ENCODE measurements at regions not wholly inside any gene's neighbourhood (a gene's known extent, or its start where the extent isn't known, plus 50 kb on each side); places are given as distances from the start of the nearest gene placed in this dataset.

DNA sequence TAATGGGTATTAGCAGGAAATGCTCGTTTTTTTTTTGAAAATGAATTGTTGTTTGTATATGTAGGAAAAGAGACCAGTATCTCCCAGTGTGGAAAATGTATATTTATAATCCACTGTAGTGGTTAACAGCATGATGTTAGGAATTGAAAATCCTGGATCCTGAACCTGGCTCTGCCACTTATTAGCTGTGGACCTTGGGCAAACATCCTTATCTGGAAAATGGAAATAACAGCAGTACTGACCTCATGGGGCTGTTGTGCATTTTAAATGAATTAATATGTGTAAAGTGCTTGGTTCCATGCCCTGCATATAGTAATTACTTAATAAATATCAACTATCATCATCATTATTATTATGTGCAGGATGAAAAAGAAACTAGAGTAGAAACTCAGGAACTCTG is 251.3 kb downstream of the CDCA7 start:
- TF ChIP-seq, protein P1, sequence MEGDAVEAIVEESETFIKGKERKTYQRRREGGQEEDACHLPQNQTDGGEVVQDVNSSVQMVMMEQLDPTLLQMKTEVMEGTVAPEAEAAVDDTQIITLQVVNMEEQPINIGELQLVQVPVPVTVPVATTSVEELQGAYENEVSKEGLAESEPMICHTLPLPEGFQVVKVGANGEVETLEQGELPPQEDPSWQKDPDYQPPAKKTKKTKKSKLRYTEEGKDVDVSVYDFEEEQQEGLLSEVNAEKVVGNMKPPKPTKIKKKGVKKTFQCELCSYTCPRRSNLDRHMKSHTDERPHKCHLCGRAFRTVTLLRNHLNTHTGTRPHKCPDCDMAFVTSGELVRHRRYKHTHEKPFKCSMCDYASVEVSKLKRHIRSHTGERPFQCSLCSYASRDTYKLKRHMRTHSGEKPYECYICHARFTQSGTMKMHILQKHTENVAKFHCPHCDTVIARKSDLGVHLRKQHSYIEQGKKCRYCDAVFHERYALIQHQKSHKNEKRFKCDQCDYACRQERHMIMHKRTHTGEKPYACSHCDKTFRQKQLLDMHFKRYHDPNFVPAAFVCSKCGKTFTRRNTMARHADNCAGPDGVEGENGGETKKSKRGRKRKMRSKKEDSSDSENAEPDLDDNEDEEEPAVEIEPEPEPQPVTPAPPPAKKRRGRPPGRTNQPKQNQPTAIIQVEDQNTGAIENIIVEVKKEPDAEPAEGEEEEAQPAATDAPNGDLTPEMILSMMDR (IDR thresholded peaks at IDR 0.05), result no peak
- no peaks in the 10 kb centered on the region for H3K9me3 Mint-ChIP-seq
- no peak overlapping the region for H3K4me3 Mint-ChIP-seq
- DNase-seq, result no peak
- peaks cover 6% of the 10 kb centered on the region for H3K27me3 Mint-ChIP-seq (ENCODE audit: insufficient read depth)
- no peak overlapping the region for H3K27ac Mint-ChIP-seq
- H3K4me1 Mint-ChIP-seq (ENCODE audit: low read depth), result no peaks in the 10 kb centered on the region
- no peaks in the 10 kb centered on the region for H3K36me3 Mint-ChIP-seq (ENCODE audit: low read depth)

DNA sequence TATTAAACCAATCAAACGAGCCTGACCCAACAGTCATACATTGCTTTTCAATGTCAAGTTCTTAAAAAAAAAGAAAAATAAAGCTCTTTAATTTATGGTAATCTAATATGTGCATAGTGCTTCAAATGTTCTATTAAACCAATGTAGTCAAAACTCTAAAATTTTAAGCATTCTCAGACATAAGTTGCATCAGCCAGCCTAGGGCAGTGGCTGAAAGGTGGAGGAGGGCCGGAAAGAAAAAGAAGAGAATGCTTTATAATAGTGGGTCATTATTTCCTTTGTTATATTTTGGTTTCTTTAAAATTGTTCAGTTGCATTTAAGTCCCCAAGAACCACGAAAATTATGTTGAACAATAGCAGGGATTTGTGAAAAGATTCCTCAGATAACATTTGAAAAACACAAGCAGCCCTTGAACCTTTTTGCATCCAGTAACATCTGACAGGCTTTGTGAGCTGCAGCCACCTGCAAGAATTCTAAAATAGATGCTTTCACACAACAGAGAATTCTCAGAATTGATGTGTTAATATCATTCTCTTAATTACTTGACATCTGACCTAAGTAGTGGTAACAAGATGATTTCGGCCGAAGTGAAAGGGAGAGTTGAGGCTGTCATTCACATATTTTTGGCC is 252.1 kb downstream of the CDCA7 start:
- TF ChIP-seq, protein P1 (IDR thresholded peaks at IDR 0.05), result no peak
- no peak for DNase-seq
- Mint-ChIP-seq H3K27ac (no peak overlapping the region), H3K9me3 (no peaks in the 10 kb centered on the region), H3K4me1 (ENCODE audit: low read depth) (no peaks in the 10 kb centered on the region), H3K27me3 (ENCODE audit: insufficient read depth) (peaks cover 8% of the 10 kb centered on the region), H3K36me3 (ENCODE audit: low read depth) (no peaks in the 10 kb centered on the region), H3K4me3 (no peak overlapping the region)

DNA sequence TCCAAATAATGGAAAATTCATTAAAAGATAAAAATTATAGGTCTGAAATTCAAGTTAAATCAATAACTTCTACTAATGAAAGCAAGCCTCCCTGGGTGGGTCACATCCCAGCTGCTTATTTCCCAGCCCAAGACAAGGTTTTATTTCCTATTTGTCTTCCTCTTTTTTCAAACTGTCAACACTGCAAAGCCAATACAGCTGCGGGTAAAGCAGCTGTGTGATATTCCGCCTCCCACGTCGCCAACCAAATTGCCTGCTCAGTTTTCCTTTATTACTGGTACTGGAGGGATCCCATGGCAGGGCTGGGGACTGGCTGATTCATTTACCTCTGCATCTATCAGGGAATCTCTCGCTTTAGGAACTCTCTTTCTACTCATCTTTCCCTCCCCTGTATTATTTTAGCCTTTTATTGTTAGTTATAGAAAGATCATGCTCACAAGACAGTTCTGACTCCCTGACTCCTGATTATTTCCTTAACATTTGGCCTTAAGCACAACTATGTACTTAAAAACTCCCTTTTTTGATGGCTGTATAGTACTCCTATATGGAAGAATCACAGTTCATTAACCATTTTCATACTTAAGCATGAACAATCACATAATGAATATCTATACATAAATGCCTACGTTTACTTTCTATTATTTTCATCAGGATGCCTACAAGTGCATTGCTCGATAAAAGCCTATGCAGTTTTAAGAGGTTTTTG is 253.1 kb downstream of the CDCA7 start:
- TF ChIP-seq, protein P1 (IDR thresholded peaks at IDR 0.05), result no peak
- no peak overlapping the region for H3K27ac Mint-ChIP-seq
- no peaks in the 10 kb centered on the region for H3K36me3 Mint-ChIP-seq (ENCODE audit: low read depth)
- H3K9me3 Mint-ChIP-seq, result no peaks in the 10 kb centered on the region
- H3K4me3 Mint-ChIP-seq, result no peak overlapping the region
- peaks cover 12% of the 10 kb centered on the region for H3K27me3 Mint-ChIP-seq (ENCODE audit: insufficient read depth)
- no peaks in the 10 kb centered on the region for H3K4me1 Mint-ChIP-seq (ENCODE audit: low read depth)
- no peak for DNase-seq

DNA sequence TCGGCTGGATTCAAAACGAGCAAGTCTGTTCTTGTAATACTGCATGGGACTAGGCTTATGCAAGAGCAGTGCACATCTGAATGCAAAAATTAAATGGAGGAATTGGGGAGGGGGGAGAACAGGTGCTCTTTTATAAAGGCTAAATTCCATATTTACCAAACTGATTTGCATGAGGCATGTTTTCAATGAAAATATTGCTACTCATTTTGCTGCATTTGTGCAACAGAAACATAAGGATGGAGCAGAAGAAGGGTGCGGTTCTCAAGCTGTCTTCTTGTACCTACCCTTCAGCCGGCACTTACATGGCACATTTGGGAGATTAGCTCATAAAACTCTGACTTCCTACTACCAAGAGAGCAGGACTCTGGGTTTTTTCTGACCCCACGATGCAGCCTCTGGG is 256.4 kb downstream of the CDCA7 start:
- H3K27ac Mint-ChIP-seq, result no peak overlapping the region
- H3K27me3 Mint-ChIP-seq (ENCODE audit: insufficient read depth), result peaks cover 26% of the 10 kb centered on the region
- DNase-seq, result no peak
- TF ChIP-seq, protein P1 (IDR thresholded peaks at IDR 0.05), result no peak
- no peak overlapping the region for H3K4me3 Mint-ChIP-seq
- no peaks in the 10 kb centered on the region for H3K36me3 Mint-ChIP-seq (ENCODE audit: low read depth)
- no peaks in the 10 kb centered on the region for H3K9me3 Mint-ChIP-seq
- H3K4me1 Mint-ChIP-seq (ENCODE audit: low read depth), result no peaks in the 10 kb centered on the region

DNA sequence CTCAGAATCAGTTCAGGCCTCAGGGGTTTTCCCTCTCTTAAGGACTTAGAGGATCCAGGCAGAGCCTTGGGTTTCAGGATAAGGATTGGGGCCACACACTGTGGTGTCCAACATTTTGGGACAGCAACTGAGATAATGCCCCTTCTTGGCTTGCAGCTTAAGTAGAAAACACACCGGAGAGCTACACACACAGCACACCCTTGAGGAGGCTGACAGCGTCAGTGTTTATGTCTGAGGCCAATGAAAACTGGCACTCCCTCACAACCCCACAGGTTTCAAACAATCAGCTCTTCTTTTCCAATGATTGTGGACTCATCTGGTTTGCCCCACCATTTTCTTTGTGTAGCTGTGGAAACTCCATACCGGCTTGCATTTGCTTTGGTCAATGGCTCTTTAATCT is 257.7 kb downstream of the CDCA7 start:
- no peak for DNase-seq
- H3K9me3 Mint-ChIP-seq, result no peaks in the 10 kb centered on the region
- H3K27ac Mint-ChIP-seq, result no peak overlapping the region
- H3K4me3 Mint-ChIP-seq, result no peak overlapping the region
- no peaks in the 10 kb centered on the region for H3K4me1 Mint-ChIP-seq (ENCODE audit: low read depth)
- no peaks in the 10 kb centered on the region for H3K36me3 Mint-ChIP-seq (ENCODE audit: low read depth)
- TF ChIP-seq, protein P1 (IDR thresholded peaks at IDR 0.05), result no peak
- peaks cover 30% of the 10 kb centered on the region for H3K27me3 Mint-ChIP-seq (ENCODE audit: insufficient read depth)

Data from HFFc6 (cell line).